SHP77 (cell line): ENCODE measurements at regions not wholly inside any gene's neighbourhood (a gene's known extent, or its start where the extent isn't known, plus 50 kb on each side); places are given as distances from the start of the nearest gene placed in this dataset.
A peak's percentile ranks its signal among the peaks of the same experiment; 100 is the strongest.
"Not testable (repeated sequence)": the region's sequence is repeated elsewhere in the genome, so short reads cannot be mapped to it uniquely, and the experiment has no call there.

Experiments
- DNase-seq, 2 experiments: peaks; one replicate each; lab custom pipeline; 2025; lab: John Stamatoyannopoulos, UW

DNA sequence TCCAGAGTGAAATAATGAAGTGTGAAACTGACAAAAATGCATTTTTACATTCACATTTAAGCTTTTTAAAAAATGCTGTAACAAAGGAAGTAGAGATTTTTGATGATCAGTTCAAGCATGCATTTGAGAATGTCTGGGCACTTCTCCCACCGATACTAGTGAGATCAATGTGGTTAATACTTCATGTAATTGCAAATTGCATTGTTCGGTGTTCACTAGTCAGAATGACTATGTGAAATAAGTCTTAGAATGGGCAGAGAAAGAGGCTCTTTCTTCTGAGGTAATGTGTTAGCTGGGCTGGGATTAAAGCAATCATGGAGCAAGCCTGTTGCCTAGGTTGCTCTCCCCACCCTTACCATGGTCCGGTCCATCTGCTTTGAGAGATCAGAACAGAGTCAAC is 587.0 kb upstream of the GRM7 start:
- DNase-seq = no peak

DNA sequence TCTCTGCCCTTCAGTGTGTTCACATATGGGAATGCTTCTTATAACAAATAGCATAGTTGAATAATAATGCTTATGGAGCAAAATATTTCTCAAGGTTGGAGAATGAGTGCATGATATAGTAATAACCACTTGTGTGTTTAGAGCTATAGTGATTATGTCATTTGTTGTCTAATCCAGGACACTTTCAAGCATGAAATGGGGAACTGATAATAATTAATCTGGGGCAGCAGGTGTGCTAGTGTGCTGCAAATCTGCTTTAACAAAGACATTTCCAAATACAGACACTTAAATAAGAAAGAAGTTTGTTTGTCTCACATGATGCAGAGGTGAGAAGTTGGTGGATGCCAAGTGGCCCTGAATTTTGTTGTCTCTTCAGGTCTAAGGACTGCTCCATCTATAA is 579.3 kb upstream of the GRM7 start:
- no peak for DNase-seq

DNA sequence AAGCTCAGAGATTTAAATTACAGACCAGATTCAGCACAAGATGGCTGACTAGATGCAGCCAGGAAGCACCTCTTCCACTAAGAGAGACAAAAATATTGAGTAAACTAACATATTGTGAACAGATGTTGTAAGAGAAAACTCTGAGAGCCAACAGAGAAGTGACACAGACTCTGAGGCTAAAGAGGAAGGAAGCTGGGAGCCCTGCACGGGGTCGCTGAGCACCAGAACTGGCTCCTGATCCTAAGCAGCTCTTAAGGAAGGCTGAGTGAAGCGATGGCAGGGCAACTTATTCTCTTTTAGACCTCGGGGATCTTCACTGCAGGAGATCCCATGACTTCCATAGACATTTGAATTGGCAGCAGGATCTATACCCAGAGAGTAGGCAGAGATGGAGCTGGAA is 578.0 kb upstream of the GRM7 start:
- DNase-seq = no peak

DNA sequence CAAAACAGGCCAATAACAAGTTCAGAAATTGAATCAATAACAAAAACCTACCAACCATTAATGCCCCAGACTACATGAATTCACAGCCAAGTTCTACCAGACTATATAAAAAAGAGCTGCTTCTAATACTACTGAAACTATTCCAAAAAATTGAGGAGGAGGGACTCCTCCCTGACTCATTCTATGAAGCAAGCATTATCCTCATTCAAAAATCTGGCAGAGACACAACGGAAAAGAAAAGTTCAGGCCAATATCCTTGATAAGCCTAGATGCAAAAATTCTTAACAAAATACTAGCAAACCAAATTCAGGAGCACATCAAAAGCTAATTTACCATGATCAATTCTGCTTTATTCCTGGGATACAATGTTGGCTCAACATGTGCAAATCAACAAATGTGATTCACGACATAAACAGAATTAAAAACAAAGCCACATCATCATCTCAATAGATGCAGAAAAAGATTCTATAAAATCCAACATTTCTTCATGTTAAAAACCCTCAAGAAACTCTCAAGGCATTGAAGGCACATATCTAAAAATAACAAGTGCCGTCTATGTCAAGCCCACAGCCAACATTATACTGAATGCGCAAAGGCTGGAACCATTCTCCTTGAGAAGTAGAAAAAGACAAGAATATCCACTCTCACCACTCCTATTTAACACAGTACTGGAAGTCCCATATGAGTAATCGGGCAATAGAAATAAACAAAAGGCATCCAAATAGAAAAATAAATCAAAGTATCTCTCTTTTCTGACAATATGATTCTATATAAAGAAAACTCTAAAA is 573.6 kb upstream of the GRM7 start:
- no peak for DNase-seq

DNA sequence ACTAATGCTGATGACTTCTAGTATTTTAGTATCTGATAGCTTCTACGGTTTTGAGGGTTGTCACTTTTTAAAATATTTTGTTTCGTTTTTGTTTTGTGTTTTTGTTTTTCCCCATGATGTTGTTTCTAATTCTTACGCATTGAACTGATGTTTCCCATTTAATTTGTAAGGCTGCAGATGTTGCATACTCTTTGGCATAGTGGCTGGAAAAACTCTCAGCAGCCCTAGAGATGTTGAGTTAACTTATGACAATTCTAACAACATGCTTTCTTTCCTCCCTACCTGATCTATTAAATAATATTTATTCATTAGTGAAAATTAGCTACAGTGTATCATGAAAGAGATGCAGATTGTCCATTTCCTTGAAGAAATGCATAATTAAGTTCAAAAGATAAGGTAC is 559.3 kb upstream of the GRM7 start:
- DNase-seq = no peak

DNA sequence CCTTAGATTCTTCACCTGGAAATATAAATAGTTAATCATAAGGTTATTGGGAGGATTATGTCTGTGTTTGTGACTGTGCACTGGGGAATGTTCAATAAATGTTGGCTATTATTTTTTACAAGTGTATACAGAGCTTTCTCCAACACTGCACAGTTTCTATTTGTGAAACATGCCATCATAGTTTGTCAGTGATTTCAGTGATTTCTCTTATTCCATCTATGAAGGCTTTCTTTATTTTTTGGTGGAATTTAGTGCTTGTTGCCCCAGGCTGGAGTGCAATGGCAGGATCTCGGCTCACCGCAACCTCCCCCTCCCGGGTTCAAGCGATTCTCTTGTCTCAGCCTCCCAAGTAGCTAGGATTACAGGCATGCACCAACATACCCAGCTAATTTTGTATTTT is 545.0 kb upstream of the GRM7 start:
- DNase-seq = no peak

DNA sequence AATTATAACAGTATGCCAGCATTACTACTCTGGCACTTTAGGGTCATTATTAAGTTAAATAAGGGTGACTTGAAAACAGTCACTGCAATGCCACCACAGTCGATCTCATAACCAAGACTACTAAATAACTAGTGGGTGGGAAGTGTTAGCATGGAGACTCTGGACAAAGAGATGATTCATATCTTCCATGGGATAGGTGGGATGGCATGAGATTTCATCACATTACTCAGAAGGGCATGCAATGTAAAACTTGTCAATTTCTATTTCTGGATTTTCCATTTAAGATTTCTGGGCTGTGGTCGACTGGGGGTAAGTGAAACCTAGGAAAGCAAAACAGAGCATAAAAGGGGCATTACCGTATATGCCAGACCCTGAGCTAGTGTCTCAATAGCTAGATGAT is 538.9 kb upstream of the GRM7 start:
- DNase-seq = no peak

DNA sequence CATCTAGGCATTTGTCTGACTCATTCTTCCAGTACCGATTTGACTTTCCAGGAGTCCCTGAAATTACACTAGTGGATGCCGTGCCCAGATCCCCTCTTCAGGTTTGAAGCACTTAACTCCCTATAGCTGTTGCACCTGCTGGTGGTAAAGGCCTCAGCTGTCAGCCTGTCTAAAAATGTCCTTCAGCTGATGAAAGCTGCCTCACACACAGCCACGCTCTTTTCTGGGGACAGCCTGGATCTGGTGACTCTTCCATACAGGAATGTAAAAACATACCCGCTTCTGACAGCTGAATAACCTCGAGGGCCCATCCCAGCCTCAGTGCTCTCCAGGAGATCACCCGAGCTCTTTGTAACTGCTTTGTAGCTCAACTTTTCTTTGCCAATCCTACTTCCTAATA is 534.1 kb upstream of the GRM7 start:
- DNase-seq = peak; percentile 88 to 91

DNA sequence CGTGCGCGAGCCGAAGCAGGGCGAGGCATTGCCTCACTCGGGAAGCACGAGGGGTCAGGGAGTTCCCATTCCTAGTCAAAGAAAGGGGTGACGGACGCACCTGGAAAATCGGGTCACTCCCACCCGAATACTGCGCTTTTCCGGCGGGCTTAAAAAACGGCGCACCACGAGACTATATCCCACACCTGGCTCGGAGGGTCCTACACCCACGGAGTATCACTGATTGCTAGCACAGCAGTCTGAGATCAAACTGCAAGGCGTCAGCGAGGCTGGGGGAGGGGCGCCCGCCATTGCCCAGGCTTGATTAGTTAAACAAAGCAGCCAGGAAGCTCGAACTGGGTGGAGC is 520.0 kb upstream of the GRM7 start:
- not testable (repeated sequence) for DNase-seq

DNA sequence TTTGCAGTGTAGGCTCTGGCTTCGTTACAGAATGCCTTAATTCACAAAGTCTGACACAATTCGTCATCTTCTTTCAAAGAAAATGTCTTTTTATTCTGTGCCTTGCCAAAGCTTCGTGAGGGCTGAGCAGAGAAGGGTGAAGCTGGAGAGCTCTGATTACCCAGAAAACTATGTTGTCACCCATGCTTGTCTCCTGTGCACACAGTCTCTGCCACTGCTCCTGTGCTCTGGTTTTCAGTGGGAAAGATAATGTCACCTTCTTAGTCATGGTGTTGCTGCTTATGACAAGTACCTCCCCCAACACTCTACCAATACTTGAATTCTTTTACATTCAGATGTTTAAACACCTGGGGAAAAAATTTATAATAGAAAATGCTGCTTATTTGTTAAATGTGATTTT is 509.2 kb upstream of the GRM7 start:
- no peak for DNase-seq

DNA sequence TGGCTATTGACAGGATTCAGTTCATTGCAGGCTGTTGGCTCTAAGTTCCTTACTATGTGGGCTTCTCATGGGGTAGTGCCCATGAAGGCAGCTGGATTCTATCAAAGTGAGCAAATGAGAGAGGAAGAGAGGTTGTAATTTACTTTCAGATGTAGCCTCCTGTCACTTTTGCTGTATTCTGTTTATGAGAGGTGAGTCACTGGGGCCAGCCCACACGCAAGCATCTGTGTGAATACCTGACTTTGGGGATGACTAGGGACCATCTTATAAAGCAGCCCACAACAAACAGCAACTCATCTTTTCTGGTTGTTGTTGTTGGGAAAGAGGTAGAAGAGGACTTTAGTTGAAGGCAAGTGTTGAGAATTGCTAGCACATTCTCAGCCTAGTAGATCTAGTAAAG is 506.3 kb upstream of the GRM7 start:
- no peak for DNase-seq

DNA sequence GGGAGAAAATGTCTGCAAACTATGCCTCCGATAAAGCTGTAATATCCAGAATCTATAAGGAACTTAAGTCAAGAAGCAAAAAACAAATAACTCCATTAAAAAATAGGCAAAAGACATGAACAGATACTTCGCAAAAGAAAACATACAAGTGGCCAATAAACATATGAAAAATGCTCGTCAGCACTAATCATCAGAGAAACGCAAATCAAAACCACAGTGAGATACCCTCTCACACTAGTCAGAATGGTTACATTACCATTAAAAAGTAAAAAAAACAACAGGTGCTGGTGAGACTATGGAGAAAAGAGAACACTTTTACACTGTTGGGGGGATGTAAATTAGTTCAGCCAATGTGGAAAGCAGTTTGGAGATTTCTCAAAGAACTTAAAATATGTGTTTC is 498.5 kb upstream of the GRM7 start:
- no peak for DNase-seq

DNA sequence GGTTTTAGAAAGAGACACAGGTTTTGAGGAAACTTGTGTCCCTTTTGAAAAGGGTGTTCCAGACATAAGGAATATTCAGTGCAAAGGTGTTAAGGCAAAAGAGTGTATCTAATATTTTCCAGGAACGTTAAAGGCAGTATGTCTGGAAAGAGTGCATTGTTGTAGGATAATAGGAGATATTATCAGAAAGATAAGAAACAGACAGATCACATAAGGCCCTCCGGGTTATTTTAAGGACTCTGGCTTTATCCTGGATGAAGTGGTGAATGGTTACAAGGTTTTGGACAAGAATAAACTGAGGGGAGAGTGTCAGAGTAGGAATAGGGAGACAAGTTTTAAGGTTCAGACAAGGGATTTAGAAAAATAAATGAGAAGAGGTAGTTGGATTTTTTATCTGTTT is 493.7 kb upstream of the GRM7 start:
- DNase-seq = no peak

DNA sequence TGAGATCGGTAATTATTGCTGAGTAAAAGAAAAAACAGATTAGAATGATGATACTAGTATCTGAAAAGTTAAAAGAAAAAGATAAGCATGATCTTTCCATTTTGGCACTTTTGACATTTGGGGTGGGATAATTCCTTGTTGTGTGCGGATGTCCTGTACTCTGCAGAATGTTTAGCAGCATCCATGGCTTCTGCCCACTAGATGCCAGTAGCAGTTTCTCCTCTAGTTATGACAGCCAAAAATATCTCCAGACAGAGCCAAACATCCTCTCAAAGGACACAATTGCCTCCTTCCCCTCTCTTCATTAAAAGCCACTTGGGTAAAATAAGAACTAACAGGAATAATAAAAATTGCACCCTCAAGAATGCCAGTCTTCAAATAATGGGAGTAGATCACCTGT is 468.8 kb upstream of the GRM7 start:
- no peak for DNase-seq

DNA sequence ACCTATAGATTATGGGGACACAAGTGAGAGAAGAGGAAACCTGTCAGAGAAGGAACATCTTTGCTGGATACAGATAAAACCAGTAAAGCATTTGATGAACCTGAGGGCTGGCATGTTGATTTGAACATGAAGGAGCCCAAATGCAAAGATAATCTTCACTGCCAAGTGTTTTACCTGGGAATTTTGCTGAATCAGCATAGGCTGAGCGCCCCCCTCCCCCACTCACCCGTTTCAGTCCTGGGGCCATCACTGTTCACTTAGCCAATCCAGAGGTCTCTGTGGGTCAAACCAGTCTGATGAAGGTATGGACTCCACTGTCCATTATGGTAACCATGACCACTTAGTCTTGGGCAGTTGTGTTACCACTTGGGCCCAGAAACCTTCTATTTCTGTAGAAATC is 466.0 kb upstream of the GRM7 start:
- DNase-seq = no peak

DNA sequence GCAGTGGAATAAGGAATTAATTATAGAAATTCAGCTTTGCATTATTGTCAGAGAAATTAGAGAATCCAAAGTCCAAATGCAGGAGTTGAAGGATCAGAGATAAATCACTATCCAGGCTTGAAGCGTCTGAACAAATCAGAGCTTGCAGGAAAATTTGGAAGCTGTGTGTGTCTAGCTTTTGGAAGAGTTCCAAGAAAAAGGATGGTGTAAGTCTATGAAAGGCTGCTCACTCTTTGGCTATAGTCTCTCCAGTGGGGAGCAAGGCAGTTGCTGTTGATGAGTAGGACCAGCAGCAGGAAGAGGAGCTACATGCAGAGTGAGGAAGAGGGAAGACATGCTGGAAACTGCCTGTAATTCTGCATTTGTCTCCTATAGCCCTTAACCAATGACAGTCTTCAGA is 464.3 kb upstream of the GRM7 start:
- peak; percentile 8 to 31 for DNase-seq

DNA sequence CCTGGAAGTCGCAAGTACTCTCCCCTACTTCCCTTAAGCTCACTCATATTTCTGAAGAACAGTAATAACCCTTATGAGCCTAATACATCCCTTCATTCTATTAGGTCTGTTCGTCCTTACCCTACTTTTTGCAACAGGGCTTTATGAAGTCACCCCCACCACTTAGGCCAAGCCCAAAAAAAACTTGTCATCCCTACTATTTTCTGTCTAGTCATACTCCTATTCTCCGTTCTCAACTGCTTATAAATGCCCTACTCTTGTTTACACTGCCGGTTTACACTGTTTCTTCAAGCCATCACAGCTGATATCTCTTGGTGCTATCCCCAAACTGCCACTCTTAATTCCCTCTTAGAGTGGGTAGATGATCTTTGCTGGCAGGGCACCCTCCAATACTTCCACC is 458.2 kb upstream of the GRM7 start:
- DNase-seq = not testable (repeated sequence)

DNA sequence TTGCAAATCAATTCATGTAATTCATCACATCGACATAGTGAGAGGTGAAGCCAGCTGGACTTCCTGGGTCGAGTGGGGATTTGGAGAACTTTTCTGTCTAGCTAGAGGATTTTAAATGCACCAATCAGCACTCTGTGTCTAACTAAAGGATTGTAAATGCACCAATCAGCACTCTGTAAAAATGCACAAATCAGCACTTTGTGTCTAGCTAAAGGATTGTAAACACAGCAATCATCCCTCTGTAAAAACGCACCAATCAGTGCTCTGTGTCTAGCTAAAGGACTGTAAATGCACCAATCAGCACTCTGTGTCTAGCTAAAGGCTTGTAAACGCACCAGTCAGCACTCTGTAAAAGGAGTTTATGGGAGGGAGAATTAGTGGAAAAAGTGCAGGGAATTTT is 454.0 kb upstream of the GRM7 start:
- DNase-seq = not testable (repeated sequence)

DNA sequence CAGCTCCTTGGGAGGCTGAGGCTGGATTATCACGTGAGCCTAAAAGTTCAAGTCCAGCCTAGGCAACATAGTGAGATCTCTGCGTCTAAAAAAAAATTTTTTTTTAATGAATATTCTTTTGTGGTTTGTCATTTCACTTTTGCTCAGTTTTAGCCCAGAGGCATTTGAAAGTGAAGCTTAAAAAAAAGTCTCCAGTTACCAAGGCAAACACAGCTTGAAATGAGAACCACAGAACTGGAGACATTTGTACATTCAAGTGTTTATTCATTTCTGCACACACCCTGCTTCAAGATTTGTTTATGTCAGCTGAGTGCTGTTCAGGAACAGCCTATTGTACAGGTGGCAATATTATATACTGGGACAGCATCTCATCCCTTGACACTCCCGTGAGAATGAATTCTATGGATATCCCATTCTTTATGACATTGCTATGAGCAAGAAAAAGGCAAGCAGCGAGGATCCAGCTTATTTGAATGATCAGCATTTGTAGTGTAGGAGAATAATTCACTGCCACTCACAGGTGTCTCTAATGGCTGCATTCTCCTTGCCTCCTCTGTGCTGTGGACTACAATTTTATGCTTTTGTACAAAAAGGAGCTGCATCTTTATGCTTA is 444.8 kb upstream of the GRM7 start:
- no peak for DNase-seq

DNA sequence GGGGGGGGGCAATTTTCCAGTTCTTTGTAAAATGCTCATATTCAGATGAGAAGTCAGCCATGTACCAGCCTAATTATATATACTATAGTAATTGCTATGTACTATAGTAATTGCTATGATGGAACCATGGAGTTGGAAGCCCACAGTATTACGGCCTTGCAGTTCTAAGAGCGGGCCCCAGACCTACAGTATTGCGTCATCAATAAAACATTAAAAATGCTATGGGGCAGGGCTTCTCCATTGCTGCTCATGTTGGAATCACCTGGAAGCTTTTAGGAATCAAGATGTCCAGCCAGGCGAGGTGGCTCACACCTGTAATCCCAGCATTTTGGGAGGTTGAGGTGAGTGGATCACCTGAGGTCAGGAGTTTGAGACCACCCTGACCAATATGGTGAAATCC is 443.7 kb upstream of the GRM7 start:
- no peak for DNase-seq

DNA sequence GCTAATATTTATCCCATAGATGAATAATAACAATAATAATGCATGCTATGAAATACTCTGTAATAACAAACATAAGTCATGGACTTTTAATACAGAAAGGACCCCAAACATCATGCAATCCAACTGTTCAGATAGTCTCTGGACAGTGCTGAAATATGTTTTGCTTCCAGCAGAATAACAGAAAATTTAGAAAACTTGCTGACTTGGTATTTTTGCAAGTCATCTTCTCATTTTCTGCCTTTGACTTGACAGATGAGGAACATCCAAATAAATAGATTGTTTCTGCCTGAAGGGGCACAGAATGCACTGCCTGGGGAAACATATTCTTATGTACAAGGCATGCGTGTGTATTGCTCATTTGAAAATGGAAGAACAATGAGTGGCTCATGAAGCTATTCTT is 442.4 kb upstream of the GRM7 start:
- DNase-seq = no peak

DNA sequence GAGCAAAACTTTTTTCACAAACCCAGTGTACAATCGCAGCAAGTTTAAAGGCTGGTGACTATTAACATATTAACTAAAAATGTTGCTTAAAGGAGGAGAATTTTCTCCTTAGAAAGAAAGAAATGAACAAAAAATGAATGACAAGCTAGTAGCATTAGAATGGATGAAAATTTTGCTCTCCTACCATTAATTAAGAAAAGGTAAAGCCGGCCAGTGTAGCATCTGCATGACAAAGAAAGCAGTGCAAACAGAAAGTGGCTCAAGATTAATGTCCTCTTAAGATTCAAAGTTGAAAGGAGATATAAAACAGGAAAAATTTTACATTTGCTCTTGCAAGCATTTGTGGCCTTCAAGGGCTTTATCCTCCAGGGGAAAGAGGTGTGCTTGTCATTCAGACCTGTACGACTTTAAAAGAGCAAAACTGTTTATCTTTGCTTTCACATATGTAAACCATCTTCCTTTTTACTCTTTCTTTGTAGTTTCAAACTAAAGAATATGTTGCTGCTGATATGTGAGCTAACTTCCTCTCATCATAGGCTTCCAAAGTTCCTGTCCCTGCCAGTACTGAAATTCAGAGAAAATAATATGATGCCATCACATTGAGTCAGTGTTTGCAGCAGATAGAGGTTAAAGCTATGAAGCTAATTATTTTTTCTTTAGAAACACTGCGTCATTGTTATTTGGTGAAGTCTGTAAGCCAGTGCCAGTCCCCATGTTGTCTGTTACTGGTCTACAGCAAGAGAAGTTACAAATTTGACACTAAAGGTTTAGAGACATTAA is 439.1 kb upstream of the GRM7 start:
- no peak for DNase-seq

DNA sequence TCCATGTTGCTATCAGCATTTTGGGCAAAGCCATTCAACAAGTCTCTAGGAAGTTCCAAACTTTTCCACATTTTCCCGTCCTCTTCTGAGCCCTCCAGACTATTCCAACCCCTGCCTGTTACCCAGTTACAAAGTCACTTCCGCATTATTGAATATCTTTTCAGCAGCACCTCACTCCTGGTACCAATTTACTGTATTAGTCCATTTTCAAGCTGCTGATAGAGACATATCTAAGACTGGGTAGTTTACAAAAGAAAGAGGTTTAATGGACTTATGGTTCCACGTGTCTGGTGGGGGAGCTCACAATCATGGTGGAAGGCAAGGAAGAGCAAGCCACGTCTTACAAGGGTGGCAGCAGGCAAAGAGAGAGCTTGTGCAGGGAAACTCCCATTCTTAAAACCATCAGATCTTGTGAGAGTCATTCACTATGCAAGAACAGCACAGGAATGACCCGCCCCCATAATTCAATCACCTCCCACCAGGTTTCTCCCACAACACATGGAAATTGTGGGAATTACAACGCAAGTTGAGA is 435.6 kb upstream of the GRM7 start:
- DNase-seq = no peak
